ENCODE measurements at regions not wholly inside any gene's neighbourhood (a gene's known extent, or its start where the extent isn't known, plus 50 kb on each side); places are given as distances from the start of the nearest gene placed in this dataset.

DNA sequence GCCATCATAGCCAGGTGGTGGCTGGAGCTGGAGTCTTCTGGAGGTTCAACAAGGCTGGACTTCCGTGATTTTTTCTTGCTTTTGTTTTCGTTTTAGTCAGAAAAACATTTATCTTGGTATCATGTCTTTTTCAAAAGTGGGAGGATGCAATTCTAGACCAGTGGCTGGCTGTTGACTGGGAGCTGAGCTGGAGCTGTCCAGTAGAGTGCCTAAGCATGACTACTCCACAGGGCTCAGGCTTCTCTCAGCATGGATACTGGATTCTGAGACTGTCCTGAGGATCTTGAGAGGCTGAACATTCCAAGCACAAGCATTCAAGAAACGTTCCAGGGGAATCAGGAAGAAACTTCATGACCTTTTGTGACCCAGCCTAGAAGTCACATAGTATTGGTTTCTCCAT is 598.1 kb downstream of the MID1IP1 start:
- Mint-ChIP-seq H3K36me3 (ENCODE audit: low read depth) (no peaks in the 10 kb centered on the region), H3K27me3 (no peaks in the 10 kb centered on the region), H3K9me3 (no peaks in the 10 kb centered on the region), H3K4me1 (no peaks in the 10 kb centered on the region), H3K4me3 (no peak overlapping the region), H3K27ac (no peak overlapping the region)
- no peak for ATAC-seq (replicated peaks)

DNA sequence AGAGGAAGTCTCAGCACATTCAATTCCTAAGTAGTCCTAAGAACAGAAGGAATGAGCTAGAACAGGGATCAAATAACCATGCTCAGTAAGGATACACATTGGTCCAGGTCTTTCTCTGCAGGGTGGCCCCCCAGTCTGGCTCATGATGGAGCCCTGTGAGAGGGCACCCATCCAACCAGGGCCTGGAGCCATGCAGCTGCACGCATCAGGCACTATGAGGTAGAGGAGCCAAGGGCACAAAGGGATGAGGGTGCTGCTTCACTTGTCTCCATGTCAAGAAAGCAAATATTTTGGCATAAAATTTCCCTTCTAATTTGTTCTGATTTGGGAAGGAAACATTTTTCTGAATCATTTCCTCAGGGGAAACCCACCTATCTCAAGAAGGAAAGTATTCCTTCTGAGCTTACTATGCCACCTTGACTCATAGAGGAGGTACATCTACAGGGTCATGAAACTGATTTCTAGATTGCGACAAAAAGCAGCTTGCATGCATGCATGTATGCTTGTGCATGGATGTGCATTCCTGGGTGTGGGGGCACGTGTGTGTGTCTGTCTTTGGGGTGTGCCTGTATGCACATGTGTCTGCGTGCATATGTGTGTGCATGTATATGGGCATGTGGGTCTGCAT is 600.3 kb downstream of the MID1IP1 start:
- H3K4me3 Mint-ChIP-seq, result no peak overlapping the region
- peaks cover under 1% of the 10 kb centered on the region for H3K4me1 Mint-ChIP-seq
- peak; percentile 37 for ATAC-seq (replicated peaks)
- no peaks in the 10 kb centered on the region for H3K36me3 Mint-ChIP-seq (ENCODE audit: low read depth)
- H3K9me3 Mint-ChIP-seq, result no peaks in the 10 kb centered on the region
- H3K27me3 Mint-ChIP-seq, result no peaks in the 10 kb centered on the region
- peak overlapping the region; percentile 67 for H3K27ac Mint-ChIP-seq

DNA sequence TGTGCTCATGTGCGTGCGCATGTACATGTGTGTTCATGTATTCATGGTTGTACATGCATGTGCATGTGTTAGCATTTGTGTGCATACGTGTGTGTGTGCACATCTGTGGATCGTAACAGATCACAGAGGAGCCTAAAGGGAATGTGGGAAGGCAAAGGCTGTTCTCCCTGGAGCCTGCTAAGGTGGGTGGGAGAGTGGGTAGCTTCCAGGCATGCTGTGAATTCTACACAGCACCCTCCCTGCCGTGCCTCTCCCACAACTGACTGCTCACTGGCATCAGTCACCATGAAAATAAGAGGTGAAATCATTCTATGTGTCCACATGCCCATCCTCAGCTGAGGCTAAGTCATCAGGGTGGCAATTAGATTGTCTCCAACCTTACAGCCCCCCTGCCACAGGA is 600.9 kb downstream of the MID1IP1 start:
- Mint-ChIP-seq H3K27me3 (no peaks in the 10 kb centered on the region), H3K36me3 (ENCODE audit: low read depth) (no peaks in the 10 kb centered on the region), H3K9me3 (no peaks in the 10 kb centered on the region), H3K27ac (no peak overlapping the region), H3K4me3 (no peak overlapping the region), H3K4me1 (peaks cover 4% of the 10 kb centered on the region)
- ATAC-seq (replicated peaks), result no peak

DNA sequence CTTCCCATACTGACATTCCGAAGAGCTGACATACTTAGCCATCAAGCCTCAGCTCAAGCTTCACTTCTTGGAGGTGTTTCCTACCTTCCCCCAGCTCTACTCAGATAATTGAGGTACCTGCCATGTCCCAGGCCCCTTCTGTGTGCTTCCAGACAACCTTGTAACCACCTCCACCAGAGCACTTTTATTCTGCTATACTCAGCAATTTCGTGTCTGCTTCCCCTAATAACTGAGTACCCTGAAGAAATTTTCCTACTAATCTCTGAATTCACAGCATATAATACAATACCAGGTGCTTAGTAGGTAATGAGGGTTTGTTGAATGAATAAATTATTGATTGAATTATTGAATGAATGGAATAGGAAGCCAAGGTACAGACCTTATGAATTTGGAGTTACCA is 605.5 kb downstream of the MID1IP1 start:
- Mint-ChIP-seq H3K27ac (peak overlapping the region; percentile 50), H3K27me3 (no peaks in the 10 kb centered on the region), H3K9me3 (no peaks in the 10 kb centered on the region), H3K4me1 (peaks cover 4% of the 10 kb centered on the region), H3K36me3 (ENCODE audit: low read depth) (no peaks in the 10 kb centered on the region), H3K4me3 (no peak overlapping the region)
- ATAC-seq (replicated peaks), result no peak

DNA sequence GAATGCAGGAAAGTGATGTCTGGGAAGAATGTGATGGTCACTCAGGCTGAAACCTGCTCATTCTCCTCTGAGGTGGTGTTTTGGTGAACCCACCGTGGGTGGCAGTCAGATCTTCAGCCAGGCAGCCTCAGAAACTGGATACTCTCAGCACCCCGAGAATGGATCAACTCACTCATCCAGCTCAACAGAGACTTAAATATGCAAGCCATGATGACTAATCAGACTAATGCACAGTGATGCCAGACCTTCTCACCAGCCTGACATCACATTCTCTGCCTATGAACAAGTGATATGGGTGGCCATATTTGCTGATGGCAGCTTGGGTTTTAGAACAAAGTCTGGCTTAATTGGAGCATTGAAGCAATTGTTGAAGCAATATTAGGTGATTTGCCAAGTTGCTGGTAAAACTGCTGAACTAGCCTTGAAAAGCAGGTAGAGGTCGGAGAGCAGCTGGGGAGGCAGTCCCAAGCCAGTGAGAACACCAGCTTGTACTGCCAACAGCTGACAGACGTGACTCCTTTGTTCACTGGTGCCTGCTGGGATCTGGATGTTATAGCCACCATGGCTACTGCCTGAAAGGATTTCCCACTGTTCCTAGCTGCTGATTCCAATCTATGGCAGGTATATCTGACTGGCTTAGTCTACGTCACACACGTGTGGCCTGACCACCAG is 608.1 kb downstream of the MID1IP1 start:
- ATAC-seq (replicated peaks), result peak; percentile 96
- H3K4me1 Mint-ChIP-seq, result peaks cover 4% of the 10 kb centered on the region
- H3K4me3 Mint-ChIP-seq, result no peak overlapping the region
- H3K27ac Mint-ChIP-seq, result peak overlapping the region; percentile 60
- H3K36me3 Mint-ChIP-seq (ENCODE audit: low read depth), result no peaks in the 10 kb centered on the region
- no peaks in the 10 kb centered on the region for H3K9me3 Mint-ChIP-seq
- no peaks in the 10 kb centered on the region for H3K27me3 Mint-ChIP-seq

DNA sequence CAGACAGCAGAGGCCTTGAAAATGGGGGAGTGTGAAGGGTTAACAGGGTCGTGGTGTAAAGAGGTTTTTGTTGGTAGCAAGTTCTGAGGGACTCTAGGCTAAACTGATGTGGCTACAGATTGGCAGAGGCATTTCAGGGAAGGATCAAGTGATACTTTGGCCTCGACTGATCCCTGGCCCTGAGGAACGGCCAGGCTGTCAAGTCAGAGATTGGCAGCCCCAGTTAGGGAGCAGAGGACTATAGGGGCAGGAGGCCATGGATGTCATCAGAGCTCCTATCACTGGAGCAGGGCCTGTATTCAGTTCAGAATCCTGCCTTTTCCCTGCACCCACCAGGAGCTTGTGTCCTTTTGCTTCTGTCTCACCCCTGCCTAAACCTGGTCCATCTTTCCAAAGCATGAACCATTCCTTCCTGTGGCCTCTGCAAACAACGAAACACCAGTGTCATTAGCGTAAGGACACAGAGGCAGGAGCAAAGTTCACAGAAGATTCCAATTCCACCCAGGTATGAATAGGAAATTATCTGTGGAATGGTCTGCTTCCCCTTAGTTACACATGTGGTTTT is 613.1 kb downstream of the MID1IP1 start:
- no peak for ATAC-seq (replicated peaks)
- no peaks in the 10 kb centered on the region for H3K36me3 Mint-ChIP-seq (ENCODE audit: low read depth)
- peaks cover 9% of the 10 kb centered on the region for H3K4me1 Mint-ChIP-seq
- peaks cover 5% of the 10 kb centered on the region for H3K9me3 Mint-ChIP-seq
- no peak overlapping the region for H3K4me3 Mint-ChIP-seq
- H3K27me3 Mint-ChIP-seq, result no peaks in the 10 kb centered on the region
- H3K27ac Mint-ChIP-seq, result no peak overlapping the region

DNA sequence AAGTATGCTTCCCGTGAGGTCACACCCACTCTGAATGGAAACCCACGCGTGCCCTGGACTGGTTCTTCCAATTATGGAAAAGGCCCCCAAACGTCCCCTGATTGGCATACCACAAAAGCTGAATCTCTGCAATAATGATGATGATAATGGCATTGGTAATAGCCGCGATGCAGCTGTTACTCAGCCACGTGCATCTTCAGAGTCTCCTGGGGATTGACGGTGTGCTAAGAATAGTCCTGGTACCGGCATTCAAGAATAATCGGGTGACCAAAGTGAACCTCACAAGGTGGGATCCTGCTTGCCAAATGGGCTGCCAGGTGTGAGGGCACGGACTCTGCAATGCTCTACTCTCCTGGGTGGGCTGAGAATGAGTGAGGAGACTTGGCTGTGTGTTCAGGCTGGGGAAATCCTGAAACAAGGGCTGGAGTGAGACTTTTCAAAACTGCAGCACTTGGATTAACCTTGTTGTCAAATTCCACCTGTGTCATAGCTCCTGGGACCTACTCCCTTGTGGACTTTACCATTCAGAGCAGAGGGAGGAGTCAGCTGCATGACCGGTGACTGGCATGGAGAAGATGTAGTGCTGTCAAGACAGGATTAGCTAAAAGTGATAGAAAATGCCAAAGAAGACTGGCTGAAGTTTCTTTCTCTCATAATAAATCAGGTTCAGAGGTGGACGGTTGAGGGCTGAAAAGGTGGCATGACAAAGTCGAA is 615.4 kb downstream of the MID1IP1 start:
- H3K4me1 Mint-ChIP-seq, result peaks cover 9% of the 10 kb centered on the region
- H3K4me3 Mint-ChIP-seq, result no peak overlapping the region
- H3K36me3 Mint-ChIP-seq (ENCODE audit: low read depth), result no peaks in the 10 kb centered on the region
- no peak for ATAC-seq (replicated peaks)
- no peak overlapping the region for H3K27ac Mint-ChIP-seq
- H3K9me3 Mint-ChIP-seq, result peaks cover 5% of the 10 kb centered on the region
- H3K27me3 Mint-ChIP-seq, result no peaks in the 10 kb centered on the region

DNA sequence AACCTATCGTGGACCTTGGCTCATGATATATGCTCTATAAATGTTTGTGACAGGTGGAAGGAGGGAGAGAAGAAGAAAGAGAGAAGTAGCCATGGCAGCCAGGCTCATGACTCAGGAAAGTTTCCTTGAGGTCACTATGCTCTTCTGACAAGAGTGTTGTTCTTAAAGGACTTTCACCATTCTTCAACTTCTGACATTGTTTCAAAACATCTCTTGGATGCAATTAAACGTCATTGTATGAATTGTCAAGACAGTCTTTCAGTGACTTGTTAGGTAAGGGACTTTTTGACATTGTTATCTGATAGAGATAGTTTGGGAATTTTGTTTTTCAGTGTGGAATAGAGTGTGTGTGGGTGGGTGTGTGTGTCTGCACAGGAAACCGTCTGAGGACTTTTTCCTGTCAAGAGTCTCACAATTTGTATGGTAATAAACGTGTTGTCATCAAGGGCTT is 617.0 kb downstream of the MID1IP1 start:
- Mint-ChIP-seq H3K9me3 (peaks cover 9% of the 10 kb centered on the region), H3K4me1 (peaks cover 9% of the 10 kb centered on the region), H3K4me3 (peak overlapping the region; percentile 67), H3K36me3 (ENCODE audit: low read depth) (no peaks in the 10 kb centered on the region), H3K27me3 (no peaks in the 10 kb centered on the region), H3K27ac (peak overlapping the region; percentile 92)
- peak; percentile 65 for ATAC-seq (replicated peaks)

DNA sequence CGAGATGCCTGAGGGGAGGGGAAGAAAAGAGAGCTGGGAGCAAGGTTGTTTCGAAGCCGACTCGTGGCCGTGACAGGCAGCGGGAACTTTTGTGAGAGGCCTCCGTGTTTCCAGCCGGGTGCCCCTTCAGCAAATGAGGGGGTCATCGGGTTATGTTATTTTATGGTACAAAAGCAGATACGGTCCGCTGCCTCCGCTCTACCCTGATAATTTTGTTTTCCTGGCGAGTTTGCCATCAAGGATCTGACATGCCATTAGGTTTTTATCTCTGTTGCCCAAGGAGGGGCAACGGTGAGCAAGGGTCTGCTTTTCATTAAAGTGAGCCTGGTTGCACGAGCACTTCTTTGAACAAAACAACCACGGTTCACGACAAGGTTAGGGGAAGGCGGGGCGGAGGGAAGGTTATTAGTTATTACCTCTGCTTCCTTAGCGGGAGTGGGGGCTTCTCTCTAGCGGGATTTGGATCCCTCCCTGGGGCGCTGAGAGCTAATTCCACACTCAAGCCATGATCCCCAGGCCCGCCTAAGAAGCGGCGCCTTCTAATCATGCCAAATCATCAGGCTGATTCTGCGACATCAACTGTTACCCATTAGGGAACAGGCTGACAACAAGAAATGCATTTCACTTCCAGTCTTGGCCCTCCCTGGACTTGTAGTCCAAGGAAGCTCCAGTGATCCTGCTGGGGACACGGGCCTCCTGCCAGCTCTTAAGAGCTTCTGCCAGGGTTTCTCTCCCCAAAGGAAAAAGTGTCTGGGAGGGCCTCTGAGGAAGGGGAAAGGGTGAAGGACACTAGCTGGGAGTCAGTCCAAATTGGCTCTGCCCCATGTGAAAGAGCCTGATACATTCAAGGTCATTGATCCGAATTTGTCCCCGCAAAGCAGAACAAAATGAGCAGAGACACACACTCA is 617.7 kb downstream of the MID1IP1 start:
- peak overlapping the region; percentile 92 for H3K27ac Mint-ChIP-seq

DNA sequence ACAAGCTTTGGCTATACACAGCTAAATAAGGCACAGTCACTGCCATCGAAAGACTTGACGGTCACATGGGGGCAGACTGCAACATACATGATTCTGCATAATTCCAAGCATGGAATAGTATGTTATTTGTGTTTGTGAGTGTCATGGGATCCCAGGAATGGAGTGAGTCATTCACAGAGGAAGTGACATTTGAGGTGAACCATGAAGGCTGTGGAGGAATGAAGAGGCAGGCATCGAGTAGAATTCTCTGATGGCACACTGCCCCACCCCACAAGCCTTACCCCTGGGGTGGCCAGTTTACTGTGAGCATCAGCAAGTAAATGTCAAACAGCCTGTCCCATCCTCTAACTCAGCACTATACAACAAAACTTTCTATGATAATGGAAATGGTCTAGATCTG is 619.7 kb downstream of the MID1IP1 start:
- Mint-ChIP-seq H3K27ac (no peak overlapping the region), H3K36me3 (ENCODE audit: low read depth) (no peaks in the 10 kb centered on the region), H3K9me3 (peaks cover 10% of the 10 kb centered on the region), H3K27me3 (no peaks in the 10 kb centered on the region), H3K4me3 (no peak overlapping the region), H3K4me1 (peaks cover 20% of the 10 kb centered on the region)
- ATAC-seq (replicated peaks), result no peak

More for the DNA sequence above, 617.7 kb downstream of the MID1IP1 start:
- H3K4me3 Mint-ChIP-seq, result peak overlapping the region; percentile 67
- H3K36me3 Mint-ChIP-seq (ENCODE audit: low read depth), result no peaks in the 10 kb centered on the region
- H3K27me3 Mint-ChIP-seq, result no peaks in the 10 kb centered on the region
- peaks cover 10% of the 10 kb centered on the region for H3K9me3 Mint-ChIP-seq
- no peak for ATAC-seq (replicated peaks)
- peaks cover 9% of the 10 kb centered on the region for H3K4me1 Mint-ChIP-seq

DNA sequence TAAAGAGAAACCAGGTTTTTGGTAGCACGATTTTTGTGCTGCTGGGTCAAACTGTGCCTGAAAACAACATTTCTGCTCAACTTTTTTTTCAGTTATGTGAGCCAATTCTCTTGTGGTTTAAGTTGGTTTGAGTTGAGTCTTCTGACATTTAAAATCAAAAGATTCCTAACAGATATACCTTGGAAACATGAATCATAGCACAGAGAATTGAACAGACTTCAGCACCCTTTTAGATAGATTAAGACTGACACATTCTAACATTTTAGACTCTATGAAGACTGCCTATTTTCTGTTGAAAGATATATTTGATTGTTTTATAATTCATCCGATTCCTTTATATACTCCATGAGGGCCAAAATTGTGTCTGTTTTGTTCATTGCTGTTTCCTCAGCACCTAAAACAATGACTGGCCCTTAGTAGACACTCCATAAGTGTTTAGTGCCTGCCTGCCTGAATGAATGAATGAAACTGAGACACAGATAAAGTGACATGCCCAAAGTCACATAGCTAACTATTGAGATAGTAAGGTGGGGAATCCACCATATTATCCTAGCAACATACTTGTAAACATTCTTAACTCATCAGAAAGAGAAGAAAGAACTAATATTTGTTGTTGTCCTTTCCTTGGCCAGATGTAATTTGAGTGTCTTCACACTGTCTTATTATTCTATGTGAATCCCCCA is 624.0 kb downstream of the MID1IP1 start:
- Mint-ChIP-seq H3K4me3 (peak overlapping the region; percentile 78), H3K36me3 (ENCODE audit: low read depth) (no peaks in the 10 kb centered on the region), H3K9me3 (peaks cover 5% of the 10 kb centered on the region), H3K27ac (peak overlapping the region; percentile 100), H3K4me1 (peaks cover 23% of the 10 kb centered on the region), H3K27me3 (no peaks in the 10 kb centered on the region)
- ATAC-seq (replicated peaks), result peak; percentile 75

DNA sequence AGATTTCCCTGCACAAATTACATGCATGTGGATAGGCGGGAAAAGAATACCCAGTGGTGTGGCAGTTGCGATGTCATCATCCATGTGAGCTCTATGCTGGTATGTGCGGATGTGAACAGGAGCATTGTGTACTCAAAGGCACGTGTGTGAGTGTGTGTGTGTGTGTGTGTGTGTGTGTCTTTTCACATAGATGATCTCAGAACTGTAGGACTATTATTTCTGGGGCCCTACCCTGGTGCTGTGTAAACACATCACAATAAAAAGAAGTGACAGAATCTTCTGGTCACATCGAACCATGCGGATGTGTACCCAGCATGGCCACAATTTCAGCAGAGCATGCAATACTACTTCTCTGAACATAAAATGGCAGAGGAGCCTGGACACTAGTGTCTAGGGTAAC is 624.8 kb downstream of the MID1IP1 start:
- Mint-ChIP-seq H3K9me3 (peaks cover 5% of the 10 kb centered on the region), H3K27ac (peak overlapping the region; percentile 100), H3K4me1 (peaks cover 23% of the 10 kb centered on the region), H3K4me3 (peak overlapping the region; percentile 78), H3K36me3 (ENCODE audit: low read depth) (no peaks in the 10 kb centered on the region), H3K27me3 (no peaks in the 10 kb centered on the region)
- no peak for ATAC-seq (replicated peaks)

DNA sequence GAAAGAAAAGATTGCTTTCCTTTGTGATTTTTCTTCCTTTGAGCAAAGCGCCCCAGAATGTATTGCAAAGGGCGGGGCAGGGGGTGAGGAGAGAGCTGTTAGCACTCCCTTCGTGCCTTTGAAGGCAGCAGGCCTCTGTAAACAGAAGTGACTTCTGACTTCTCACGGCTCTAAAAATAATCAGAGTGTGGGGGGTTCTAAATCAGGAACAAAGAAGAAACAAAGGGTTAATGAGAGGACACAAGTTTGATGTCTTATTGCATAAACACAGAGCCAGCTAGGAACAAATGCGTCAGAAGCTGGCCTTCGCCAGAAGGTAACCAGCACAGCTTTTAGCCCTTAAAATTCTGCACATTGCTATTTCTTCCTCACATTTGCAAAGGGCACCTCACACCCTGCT is 626.2 kb downstream of the MID1IP1 start:
- no peak for ATAC-seq (replicated peaks)
- no peaks in the 10 kb centered on the region for H3K36me3 Mint-ChIP-seq (ENCODE audit: low read depth)
- H3K9me3 Mint-ChIP-seq, result peaks cover 5% of the 10 kb centered on the region
- H3K27ac Mint-ChIP-seq, result peak overlapping the region; percentile 100
- H3K27me3 Mint-ChIP-seq, result no peaks in the 10 kb centered on the region
- peaks cover 23% of the 10 kb centered on the region for H3K4me1 Mint-ChIP-seq
- peak overlapping the region; percentile 33 for H3K4me3 Mint-ChIP-seq
